Uterus (tissue), 2 donors: ENCODE measurements at regions not wholly inside any gene's neighbourhood (a gene's known extent, or its start where the extent isn't known, plus 50 kb on each side); places are given as distances from the start of the nearest gene placed in this dataset.

ENCODE experiments used
- POLR2A ChIP-seq, 2 donors: fragments of 450-650 bp; IDR thresholded peaks; one replicate each; pipeline ENCODE4 v1.6.1; 2016; ENCODE audit warnings: antibody characterized with exemption in 2 of 2, mild to moderate bottlenecking in 1 of 2, moderate library complexity in 1 of 2
- TF ChIP-seq, protein P1 (sequence below), 4 experiments: fragments of 200-600 bp in 2 of 4; fragments of 450-650 bp in 2 of 4; sonication (generic) in 2 of 4; IDR thresholded peaks; one replicate each; pipeline ENCODE4 v1.5.1; 2016 to 2019; ENCODE audit warnings: antibody characterized with exemption in 4 of 4, mild to moderate bottlenecking in 2 of 4, moderate library complexity in 1 of 4

DNA sequence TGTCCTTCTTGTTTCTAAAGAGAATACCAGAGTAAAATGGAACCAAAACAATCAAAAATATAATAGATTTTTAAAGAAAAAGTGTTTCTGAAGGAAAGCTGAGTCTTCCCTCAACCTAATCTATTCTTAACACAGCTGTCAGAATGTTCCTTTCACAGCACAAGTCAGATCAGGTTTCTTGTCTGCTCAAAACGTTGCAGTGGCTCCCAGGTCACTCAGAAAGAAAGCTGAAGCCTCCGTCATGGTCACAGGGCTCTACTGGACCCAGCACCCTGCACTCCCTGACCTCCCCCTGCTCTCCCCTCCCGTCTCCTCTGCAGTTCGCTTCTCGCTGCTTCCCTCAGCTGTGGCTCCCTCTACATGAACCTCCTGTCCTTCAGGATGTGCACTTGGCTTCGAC lies 90.7 kb upstream of the PTPRM start:
- TF ChIP-seq, protein P1, sequence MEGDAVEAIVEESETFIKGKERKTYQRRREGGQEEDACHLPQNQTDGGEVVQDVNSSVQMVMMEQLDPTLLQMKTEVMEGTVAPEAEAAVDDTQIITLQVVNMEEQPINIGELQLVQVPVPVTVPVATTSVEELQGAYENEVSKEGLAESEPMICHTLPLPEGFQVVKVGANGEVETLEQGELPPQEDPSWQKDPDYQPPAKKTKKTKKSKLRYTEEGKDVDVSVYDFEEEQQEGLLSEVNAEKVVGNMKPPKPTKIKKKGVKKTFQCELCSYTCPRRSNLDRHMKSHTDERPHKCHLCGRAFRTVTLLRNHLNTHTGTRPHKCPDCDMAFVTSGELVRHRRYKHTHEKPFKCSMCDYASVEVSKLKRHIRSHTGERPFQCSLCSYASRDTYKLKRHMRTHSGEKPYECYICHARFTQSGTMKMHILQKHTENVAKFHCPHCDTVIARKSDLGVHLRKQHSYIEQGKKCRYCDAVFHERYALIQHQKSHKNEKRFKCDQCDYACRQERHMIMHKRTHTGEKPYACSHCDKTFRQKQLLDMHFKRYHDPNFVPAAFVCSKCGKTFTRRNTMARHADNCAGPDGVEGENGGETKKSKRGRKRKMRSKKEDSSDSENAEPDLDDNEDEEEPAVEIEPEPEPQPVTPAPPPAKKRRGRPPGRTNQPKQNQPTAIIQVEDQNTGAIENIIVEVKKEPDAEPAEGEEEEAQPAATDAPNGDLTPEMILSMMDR (IDR thresholded peaks at IDR 0.05), result no peak
- no peak for TF ChIP-seq POLR2A (IDR thresholded peaks at IDR 0.05)
